GM18519 (cell line): ENCODE measurements at regions not wholly inside any gene's neighbourhood (a gene's known extent, or its start where the extent isn't known, plus 50 kb on each side); places are given as distances from the start of the nearest gene placed in this dataset.
"Not testable (repeated sequence)": the region's sequence is repeated elsewhere in the genome, so short reads cannot be mapped to it uniquely, and the experiment has no call there.

Experiments used
- ATAC-seq: cut with Tn5 transposase; IDR thresholded peaks from one replicate; pipeline ENCODE4 v1.9.1; 2021; ENCODE audit warnings: mild to moderate bottlenecking, moderate library complexity; ENCODE audit not compliant: unreplicated experiment, low FRiP score

DNA sequence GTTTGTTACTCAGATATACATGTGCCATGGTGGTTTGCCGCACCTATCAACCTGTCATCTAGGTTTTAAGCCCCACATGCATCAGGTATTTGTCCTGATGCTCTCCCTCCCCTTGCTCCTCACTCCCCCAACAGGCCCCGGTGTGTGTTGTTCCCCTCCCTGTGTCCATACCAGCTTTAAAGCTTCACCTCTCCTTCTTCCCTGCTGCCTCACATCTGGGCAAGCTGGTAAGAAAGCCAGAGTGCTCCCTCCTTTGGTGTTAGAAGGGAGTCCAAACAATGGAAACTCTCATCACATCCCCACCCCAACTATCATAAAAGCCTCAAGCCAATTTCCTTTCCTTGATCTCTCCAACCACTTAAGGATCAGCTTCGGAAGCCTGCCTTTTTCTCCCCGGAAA lies 1115.6 kb upstream of the GOT2 start:
- no peak for ATAC-seq

DNA sequence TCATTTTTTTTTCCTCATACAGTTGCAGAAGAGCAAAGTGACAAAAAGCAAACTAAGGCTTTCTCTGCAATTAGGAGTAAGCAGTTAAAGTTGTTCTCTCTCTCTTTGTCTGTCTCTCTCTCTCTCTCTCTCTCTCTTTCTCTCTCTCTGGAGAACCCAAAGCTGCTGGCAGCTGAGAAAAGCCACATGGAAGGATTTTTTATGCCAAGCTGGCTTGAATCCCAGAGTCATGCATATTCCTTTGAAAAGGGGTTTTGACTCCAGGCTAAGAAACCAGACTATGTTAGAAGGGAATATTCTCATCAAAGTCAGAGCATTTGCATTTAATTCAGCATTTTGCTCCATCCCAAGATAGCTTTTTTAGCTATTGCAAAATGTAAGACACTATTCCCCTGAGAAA lies 1114.2 kb upstream of the GOT2 start:
- no peak for ATAC-seq

- ATAC-seq, result no peak
Observed at GRCh38 chr16:59840169-59840568, 1106.1 kb upstream of the GOT2 start.

GRCh38 chr16:59826767-59827166 lies 1092.7 kb upstream of the GOT2 start:
- ATAC-seq, result no peak

DNA sequence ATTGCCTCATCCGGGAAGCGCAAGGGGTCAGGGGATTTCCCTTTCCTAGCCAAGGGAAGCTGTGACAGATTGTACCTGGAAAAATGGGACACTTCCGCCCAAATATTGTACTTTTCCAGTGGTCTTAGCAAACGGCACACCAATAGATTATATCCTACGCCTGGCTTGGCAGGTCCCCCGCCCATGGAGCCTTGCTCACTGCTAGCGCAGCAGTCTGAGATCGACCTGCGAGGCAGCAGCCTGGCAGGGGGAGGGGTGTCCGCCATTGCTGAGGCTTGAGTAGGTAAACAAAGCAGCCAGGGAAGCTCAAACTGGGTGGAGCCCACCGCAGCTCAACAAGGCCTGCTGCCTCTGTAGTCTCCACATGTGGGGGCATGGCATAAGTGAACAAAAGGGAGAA lies 1075.4 kb upstream of the GOT2 start:
- ATAC-seq, result not testable (repeated sequence)

DNA sequence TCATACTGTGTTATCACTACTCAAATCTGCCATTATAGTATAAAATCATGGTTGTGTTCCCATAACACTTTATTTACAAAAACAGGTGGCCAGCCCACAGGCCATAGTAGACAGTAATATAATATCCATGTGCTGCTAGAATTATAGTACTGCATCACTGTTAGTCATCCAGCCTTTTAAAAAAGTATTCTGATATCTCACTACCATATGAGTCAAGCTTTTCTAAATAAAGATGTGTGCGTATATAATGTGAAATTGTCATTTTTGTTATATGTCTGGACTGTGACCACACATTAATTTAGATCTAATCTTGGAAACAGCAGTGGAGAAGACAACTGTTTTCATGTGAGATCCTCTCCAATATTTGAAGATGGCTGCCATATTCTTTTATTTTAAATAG lies 1049.1 kb upstream of the GOT2 start:
- no peak for ATAC-seq

DNA sequence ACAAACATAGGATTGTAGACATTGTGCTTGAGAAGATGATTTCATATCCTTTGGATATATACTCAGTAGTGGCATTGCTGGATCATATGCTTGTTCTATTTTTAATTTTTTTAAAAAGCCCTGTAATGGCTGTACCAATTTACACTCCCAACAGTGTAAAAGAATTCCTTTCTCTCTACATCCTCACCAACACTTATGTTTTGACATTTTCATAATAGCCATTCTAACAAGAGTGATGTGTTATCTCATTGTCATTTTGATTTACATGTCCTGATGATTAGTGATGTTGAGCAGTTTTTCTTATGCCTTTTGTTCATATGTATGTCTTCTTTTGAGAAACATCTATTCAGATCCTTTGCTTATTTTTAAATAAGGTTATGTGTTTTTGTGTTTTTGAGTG lies 1039.2 kb upstream of the GOT2 start:
- ATAC-seq, result no peak

GRCh38 chr16:59759296-59759695 lies 1025.2 kb upstream of the GOT2 start:
- no peak for ATAC-seq

- ATAC-seq, result no peak
Observed at GRCh38 chr16:59758848-59759247, 1024.7 kb upstream of the GOT2 start.

GRCh38 chr16:59754854-59755253 lies 1020.7 kb upstream of the GOT2 start:
- no peak for ATAC-seq

GRCh38 chr16:59749662-59750336 lies 1015.7 kb upstream of the GOT2 start:
- no peak for ATAC-seq

DNA sequence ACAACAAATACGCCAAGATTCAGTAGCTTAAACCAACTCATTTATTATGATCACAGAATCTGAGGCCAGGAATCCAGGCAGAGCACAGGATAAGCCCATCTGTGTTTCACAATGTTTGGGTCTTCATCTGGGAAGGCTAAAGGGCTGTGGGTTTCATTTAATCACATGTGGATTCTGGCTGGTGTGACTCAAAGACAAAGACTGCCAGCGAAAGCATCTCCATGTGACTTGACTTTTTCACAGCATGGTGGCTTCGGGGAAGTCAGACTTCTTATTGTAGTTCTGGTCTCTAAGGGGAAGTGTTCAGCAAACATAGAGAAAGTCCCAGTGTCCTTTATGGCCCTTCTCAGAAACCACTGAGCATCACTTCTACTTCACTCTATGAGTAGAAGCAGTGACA lies 1014.4 kb upstream of the GOT2 start:
- no peak for ATAC-seq

DNA sequence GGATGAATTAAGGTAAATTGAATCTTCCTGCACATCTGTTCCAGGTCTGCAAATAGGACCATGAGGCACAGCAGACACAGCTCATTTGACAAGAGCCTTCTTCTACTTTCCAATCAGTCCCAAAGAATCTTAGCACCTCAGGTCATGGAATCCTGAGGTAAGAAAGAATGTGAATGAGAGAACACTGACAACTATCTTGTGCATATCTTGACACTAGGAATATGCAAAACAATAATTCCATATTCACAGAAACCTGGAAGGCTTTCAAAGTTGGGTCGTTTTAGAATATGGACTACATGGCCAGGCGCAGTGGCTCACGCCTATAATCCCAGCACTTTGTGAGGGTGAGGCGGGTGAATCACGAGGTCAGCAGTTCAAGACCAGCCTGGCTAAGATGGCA lies 1009.4 kb upstream of the GOT2 start:
- ATAC-seq, result no peak

GRCh38 chr16:59740858-59741257 lies 1006.7 kb upstream of the GOT2 start:
- ATAC-seq, result no peak

DNA sequence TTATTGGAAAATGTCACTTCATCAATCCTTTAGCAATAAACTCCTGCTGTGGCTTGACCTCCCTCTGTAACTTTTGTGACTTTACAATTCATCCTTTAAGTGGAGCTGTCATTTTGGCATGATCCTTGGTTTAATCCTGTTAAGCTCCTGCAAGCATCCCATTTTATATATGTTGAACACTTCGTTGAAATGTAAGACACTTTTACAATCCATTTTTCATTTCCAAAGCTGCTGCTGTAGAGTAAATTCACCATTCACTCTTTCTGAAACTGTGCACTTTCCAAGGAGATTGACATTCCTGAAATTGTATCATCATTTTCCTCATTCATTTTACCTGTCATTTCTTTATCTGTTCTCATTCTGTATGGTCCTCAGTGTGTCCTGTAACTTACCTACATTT lies 1003.2 kb upstream of the GOT2 start:
- ATAC-seq, result no peak

DNA sequence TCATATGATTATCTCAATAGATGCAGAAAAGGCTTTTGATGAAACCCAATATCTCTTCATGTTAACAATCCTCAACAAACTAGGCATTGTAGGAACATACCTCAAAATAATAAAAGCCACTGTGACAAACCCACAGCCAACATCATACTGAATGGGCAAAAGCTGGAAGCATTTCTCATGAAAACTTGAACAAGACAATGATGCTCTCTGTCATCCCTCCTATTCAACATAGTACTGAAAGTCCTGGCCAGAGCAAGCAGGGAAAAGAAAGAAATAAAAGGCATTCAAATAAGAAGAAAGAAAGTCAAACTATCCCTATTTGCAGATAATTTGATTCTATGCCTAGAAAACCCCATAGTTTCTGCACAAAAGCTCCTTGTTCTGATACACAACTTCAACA lies 999.2 kb upstream of the GOT2 start:
- ATAC-seq, result no peak

DNA sequence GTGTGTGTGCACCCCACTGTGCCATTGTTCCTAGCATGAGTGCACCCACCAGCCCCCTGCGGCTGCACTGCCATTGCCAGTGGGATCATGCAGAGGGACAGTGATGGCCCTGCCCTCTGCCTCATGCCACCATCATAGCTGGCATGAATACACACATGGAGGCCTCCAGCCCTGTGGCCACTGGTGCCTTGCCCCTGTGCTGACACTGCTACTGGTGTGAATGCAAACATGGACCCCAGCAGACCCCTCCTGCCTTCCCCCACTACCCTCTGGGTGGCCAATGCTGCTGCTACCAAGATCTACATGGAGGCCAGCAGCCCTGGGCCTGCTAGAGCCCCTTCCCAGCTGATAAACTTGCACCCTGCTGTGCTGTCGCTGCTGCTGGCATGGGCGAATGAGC lies 995.5 kb upstream of the GOT2 start:
- no peak for ATAC-seq

GRCh38 chr16:59719121-59719520 lies 985.0 kb upstream of the GOT2 start:
- no peak for ATAC-seq

- no peak for ATAC-seq
Observed at GRCh38 chr16:59707436-59708226, 973.5 kb upstream of the GOT2 start.

GRCh38 chr16:59701963-59702930 lies 968.1 kb upstream of the GOT2 start:
- ATAC-seq, result no peak

DNA sequence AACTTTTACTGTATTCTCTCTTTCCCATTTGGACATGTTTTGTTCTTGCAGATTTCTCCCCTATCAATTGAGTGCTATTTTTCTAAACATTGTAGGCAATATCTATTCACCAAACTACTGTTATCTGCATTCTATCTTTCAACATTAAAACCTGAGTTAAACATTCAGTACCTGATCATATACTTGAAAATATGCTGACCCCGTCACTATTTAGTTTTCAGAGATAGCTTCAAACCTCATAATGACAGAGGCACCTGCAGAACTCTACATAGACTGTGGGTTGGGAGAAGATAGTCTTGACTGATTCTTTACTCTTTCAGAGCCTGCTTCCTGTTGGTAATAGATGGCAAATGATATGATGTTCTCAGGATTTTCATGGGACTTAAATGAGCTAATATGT lies 965.7 kb upstream of the GOT2 start:
- ATAC-seq, result no peak
